ENCODE measurements at regions not wholly inside any gene's neighbourhood (a gene's known extent, or its start where the extent isn't known, plus 50 kb on each side); places are given as distances from the start of the nearest gene placed in this dataset.
A peak's percentile ranks its signal among the peaks of the same experiment; 100 is the strongest.

- TF ChIP-seq EZH2 (IDR thresholded peaks at IDR 0.05; ENCODE audit: insufficient read depth, low read length) (no peak), CTCF (IDR thresholded peaks at IDR 0.05; ENCODE audit: insufficient read depth, low read depth, low read length) (no peak)
- FAIRE-seq: no peak
Measured at GRCh38 chr18:40980171-40980570, 974.9 kb upstream of the PIK3C3 start.

GRCh38 chr18:40976050-40976449, 979.0 kb upstream of the PIK3C3 start:
- Mint-ChIP-seq H3K36me3 (ENCODE audit: low read depth, unreplicated experiment) (no peaks in the 10 kb centered on the region), H3K4me1 (ENCODE audit: low read depth, unreplicated experiment) (no peaks in the 10 kb centered on the region), H3K27ac (ENCODE audit: unreplicated experiment) (no peak overlapping the region), H3K9me3 (ENCODE audit: unreplicated experiment) (peaks cover 4% of the 10 kb centered on the region), H3K4me3 (ENCODE audit: unreplicated experiment) (no peak overlapping the region), H3K27me3 (ENCODE audit: low read depth, unreplicated experiment) (no peaks in the 10 kb centered on the region)
- H3K9me3 ChIP-seq (ENCODE audit: insufficient read depth, low read depth, low read length): no peaks in the 10 kb centered on the region
- no peak overlapping the region for H3K4me2 ChIP-seq (ENCODE audit: low read length)
- no peak overlapping the region for H3K27ac ChIP-seq (ENCODE audit: low read depth, low read length)
- no peaks in the 10 kb centered on the region for H3K4me1 ChIP-seq (ENCODE audit: insufficient read depth, low read length)
- no peaks in the 10 kb centered on the region for H3K79me2 ChIP-seq (ENCODE audit: insufficient read depth, low read length)
- no peak for DNase-seq (ENCODE audit: low read depth)
- FAIRE-seq: no peak
- H4K20me1 ChIP-seq (ENCODE audit: insufficient read depth, low read length): no peaks in the 10 kb centered on the region
- H3K27me3 ChIP-seq (ENCODE audit: insufficient read depth, low read length): no peaks in the 10 kb centered on the region
- no peak overlapping the region for H3K4me3 ChIP-seq (ENCODE audit: insufficient read depth, low read depth, low read length)
- no peak overlapping the region for H3K9ac ChIP-seq (ENCODE audit: low read length)
- no peak overlapping the region for H2AFZ ChIP-seq (ENCODE audit: low read depth, low read length)
- H3K36me3 ChIP-seq (ENCODE audit: insufficient read depth, low read length): no peaks in the 10 kb centered on the region
- no peak for TF ChIP-seq CTCF (IDR thresholded peaks at IDR 0.05; ENCODE audit: insufficient read depth, low read depth, low read length)
- no peak for TF ChIP-seq EZH2 (IDR thresholded peaks at IDR 0.05; ENCODE audit: insufficient read depth, low read length)

More at GRCh38 chr18:40980171-40980570, 974.9 kb upstream of the PIK3C3 start:
- peak; percentile 3 for DNase-seq (ENCODE audit: low read depth)
- Histone ChIP-seq H3K79me2 (ENCODE audit: insufficient read depth, low read length) (no peaks in the 10 kb centered on the region), H3K4me2 (ENCODE audit: low read length) (no peak overlapping the region), H3K9ac (ENCODE audit: low read length) (no peak overlapping the region), H3K36me3 (ENCODE audit: insufficient read depth, low read length) (no peaks in the 10 kb centered on the region), H4K20me1 (ENCODE audit: insufficient read depth, low read length) (no peaks in the 10 kb centered on the region), H2AFZ (ENCODE audit: low read depth, low read length) (no peak overlapping the region), H3K9me3 (ENCODE audit: insufficient read depth, low read depth, low read length) (no peaks in the 10 kb centered on the region), H3K27ac (ENCODE audit: low read depth, low read length) (no peak overlapping the region), H3K4me1 (ENCODE audit: insufficient read depth, low read length) (no peaks in the 10 kb centered on the region), H3K27me3 (ENCODE audit: insufficient read depth, low read length) (no peaks in the 10 kb centered on the region), H3K4me3 (ENCODE audit: insufficient read depth, low read depth, low read length) (no peak overlapping the region)
- no peaks in the 10 kb centered on the region for H3K36me3 Mint-ChIP-seq (ENCODE audit: low read depth, unreplicated experiment)
- H3K9me3 Mint-ChIP-seq (ENCODE audit: unreplicated experiment): peaks cover 2% of the 10 kb centered on the region
- no peak overlapping the region for H3K4me3 Mint-ChIP-seq (ENCODE audit: unreplicated experiment)
- no peak overlapping the region for H3K27ac Mint-ChIP-seq (ENCODE audit: unreplicated experiment)
- no peaks in the 10 kb centered on the region for H3K27me3 Mint-ChIP-seq (ENCODE audit: low read depth, unreplicated experiment)
- H3K4me1 Mint-ChIP-seq (ENCODE audit: low read depth, unreplicated experiment): no peaks in the 10 kb centered on the region

GRCh38 chr18:40974448-40974847, 980.6 kb upstream of the PIK3C3 start:
- Mint-ChIP-seq H3K36me3 (ENCODE audit: low read depth, unreplicated experiment) (no peaks in the 10 kb centered on the region), H3K4me1 (ENCODE audit: low read depth, unreplicated experiment) (no peaks in the 10 kb centered on the region), H3K4me3 (ENCODE audit: unreplicated experiment) (no peak overlapping the region), H3K9me3 (ENCODE audit: unreplicated experiment) (peaks cover 2% of the 10 kb centered on the region), H3K27me3 (ENCODE audit: low read depth, unreplicated experiment) (no peaks in the 10 kb centered on the region), H3K27ac (ENCODE audit: unreplicated experiment) (no peak overlapping the region)
- no peak overlapping the region for H2AFZ ChIP-seq (ENCODE audit: low read depth, low read length)
- no peak overlapping the region for H3K4me2 ChIP-seq (ENCODE audit: low read length)
- H3K27me3 ChIP-seq (ENCODE audit: insufficient read depth, low read length): no peaks in the 10 kb centered on the region
- no peaks in the 10 kb centered on the region for H4K20me1 ChIP-seq (ENCODE audit: insufficient read depth, low read length)
- no peak for FAIRE-seq
- no peak overlapping the region for H3K9ac ChIP-seq (ENCODE audit: low read length)
- H3K36me3 ChIP-seq (ENCODE audit: insufficient read depth, low read length): no peaks in the 10 kb centered on the region
- no peak overlapping the region for H3K4me3 ChIP-seq (ENCODE audit: insufficient read depth, low read depth, low read length)
- TF ChIP-seq CTCF (IDR thresholded peaks at IDR 0.05; ENCODE audit: insufficient read depth, low read depth, low read length): no peak
- TF ChIP-seq EZH2 (IDR thresholded peaks at IDR 0.05; ENCODE audit: insufficient read depth, low read length): no peak
- H3K4me1 ChIP-seq (ENCODE audit: insufficient read depth, low read length): no peaks in the 10 kb centered on the region
- no peak for DNase-seq (ENCODE audit: low read depth)
- no peaks in the 10 kb centered on the region for H3K9me3 ChIP-seq (ENCODE audit: insufficient read depth, low read depth, low read length)
- H3K27ac ChIP-seq (ENCODE audit: low read depth, low read length): no peak overlapping the region
- H3K79me2 ChIP-seq (ENCODE audit: insufficient read depth, low read length): no peaks in the 10 kb centered on the region
